C4-2B (cell line): ENCODE measurements at regions not wholly inside any gene's neighbourhood (a gene's known extent, or its start where the extent isn't known, plus 50 kb on each side); places are given as distances from the start of the nearest gene placed in this dataset.

Experiments
- ZFX ChIP-seq: fragments of 450-650 bp; IDR thresholded peaks from 2 replicates; pipeline ENCODE4 v1.6.1; 2017
- TF ChIP-seq, protein P1 (sequence below): fragments of 450-650 bp; conservative IDR thresholded peaks from 2 replicates; pipeline ENCODE4 v1.5.1; 2017; ENCODE audit warnings: mild to moderate bottlenecking

DNA sequence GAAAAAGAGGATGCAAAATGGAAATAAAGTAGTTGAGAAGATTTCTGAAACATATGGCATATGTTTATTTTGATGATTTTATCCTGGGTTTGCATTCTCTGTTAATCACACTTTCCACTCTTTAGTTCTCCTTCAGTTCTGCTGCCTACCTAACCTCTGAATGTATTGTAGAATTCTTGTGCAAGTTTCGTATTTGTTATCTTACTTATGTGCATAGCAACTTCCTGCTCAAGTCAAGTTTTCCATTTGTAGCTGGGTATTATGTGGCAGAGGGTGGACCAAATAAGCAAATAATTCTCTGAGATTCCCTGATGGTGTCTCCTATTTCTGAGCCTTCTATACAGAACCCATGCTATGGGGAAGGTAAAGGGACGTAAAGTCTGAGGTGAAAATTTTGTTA is 381.6 kb downstream of the FOXG1 start:
- no peak for TF ChIP-seq ZFX
- TF ChIP-seq, protein P1, sequence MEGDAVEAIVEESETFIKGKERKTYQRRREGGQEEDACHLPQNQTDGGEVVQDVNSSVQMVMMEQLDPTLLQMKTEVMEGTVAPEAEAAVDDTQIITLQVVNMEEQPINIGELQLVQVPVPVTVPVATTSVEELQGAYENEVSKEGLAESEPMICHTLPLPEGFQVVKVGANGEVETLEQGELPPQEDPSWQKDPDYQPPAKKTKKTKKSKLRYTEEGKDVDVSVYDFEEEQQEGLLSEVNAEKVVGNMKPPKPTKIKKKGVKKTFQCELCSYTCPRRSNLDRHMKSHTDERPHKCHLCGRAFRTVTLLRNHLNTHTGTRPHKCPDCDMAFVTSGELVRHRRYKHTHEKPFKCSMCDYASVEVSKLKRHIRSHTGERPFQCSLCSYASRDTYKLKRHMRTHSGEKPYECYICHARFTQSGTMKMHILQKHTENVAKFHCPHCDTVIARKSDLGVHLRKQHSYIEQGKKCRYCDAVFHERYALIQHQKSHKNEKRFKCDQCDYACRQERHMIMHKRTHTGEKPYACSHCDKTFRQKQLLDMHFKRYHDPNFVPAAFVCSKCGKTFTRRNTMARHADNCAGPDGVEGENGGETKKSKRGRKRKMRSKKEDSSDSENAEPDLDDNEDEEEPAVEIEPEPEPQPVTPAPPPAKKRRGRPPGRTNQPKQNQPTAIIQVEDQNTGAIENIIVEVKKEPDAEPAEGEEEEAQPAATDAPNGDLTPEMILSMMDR: no peak
